D721Med (cell line): ENCODE measurements at regions not wholly inside any gene's neighbourhood (a gene's known extent, or its start where the extent isn't known, plus 50 kb on each side); places are given as distances from the start of the nearest gene placed in this dataset.

ENCODE experiments used
- DNase-seq: peaks from one replicate; pipeline ENCODE4 v3.0.0; 2011; ENCODE audit warnings: low spot score; ENCODE audit not compliant: insufficient read length
- FAIRE-seq: peaks from 2 replicates; lab custom pipeline; 2011; peaks lifted over from hg19 to GRCh38; lab: Jason Lieb, UNC
- TF ChIP-seq, protein P1 (sequence below): IDR thresholded peaks from 2 replicates; pipeline ENCODE4 v1.5.1; 2012; ENCODE audit warnings: mild to moderate bottlenecking, control low read depth; ENCODE audit not compliant: insufficient read depth; ENCODE audit errors: missing control alignments

DNA sequence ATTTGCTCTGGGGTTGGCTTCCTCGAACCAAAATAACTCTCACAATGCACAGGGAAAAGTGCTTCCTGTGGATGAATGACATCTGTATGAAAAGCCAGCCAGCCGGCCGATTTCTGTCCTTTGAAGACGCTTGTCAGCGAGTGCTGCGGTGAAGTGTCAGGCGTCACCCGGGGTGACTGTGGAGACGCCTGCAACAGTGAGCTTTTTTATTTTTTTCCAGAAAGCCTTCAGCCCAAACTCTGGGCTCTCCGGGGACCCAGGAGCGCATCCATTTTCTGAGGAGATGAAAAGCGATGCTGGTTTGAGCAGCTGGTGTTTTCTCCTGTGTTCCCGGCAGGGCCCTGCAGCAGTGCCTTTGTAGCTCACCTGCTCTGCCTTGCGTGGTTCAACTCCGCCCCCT, 147.9 kb upstream of the MYL2 start:
- no peak for FAIRE-seq
- DNase-seq = no peak
- TF ChIP-seq, protein P1, sequence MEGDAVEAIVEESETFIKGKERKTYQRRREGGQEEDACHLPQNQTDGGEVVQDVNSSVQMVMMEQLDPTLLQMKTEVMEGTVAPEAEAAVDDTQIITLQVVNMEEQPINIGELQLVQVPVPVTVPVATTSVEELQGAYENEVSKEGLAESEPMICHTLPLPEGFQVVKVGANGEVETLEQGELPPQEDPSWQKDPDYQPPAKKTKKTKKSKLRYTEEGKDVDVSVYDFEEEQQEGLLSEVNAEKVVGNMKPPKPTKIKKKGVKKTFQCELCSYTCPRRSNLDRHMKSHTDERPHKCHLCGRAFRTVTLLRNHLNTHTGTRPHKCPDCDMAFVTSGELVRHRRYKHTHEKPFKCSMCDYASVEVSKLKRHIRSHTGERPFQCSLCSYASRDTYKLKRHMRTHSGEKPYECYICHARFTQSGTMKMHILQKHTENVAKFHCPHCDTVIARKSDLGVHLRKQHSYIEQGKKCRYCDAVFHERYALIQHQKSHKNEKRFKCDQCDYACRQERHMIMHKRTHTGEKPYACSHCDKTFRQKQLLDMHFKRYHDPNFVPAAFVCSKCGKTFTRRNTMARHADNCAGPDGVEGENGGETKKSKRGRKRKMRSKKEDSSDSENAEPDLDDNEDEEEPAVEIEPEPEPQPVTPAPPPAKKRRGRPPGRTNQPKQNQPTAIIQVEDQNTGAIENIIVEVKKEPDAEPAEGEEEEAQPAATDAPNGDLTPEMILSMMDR = no peak

DNA sequence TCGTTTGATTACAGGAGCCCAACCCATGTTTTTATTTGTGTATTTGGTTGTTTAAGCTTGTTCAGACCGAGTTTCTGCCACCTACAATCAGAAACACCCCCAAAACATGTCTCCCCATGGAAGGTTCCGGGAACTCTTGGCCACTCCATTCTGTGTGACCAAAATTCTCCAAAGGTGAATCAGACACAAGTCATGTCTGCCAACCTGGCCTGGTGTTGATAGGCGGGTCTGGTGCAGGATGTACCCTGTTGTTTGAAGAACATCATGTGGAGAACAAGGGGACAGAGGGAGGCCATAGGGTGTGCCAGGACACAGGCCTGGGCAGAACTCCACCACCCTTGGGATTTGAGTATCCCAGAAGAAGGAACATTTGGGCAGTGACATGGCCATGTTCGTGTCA, 147.1 kb upstream of the MYL2 start:
- FAIRE-seq (no peak), DNase-seq (no peak)
- TF ChIP-seq, protein P1 = no peak

DNA sequence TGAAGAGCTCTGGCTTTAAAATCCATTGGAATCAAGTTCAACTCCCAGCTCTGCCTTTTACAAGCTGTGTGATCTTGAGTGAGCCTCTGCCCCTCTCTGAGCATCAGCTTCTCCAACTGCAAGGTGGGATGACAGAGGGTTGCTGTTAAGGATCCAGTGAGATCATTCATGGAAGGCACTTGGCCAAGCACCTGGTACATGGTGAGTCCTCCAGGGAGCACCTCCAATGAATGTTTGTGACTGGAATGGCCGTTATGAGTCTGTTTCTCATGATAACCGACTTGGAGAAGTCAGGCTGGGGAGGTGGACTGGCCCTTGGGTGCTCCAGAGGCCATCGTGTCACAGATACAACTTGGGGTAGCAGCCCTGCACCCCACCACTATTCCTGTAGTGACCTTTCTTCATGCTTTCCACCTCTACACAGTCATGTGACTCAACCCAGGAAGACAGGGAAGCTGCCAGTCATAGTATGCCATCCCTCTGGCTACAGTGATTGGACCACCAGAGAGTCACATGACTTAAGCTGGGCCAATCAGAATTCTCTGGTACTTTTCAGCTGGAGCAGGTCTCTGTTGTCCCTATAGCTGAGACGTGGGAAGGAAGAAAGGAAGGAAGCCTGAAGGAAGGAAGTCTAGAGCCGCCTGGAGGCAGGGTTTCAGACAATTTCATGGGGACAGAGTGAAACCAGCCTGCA, 146.5 kb upstream of the MYL2 start:
- DNase-seq (no peak), FAIRE-seq (no peak)
- TF ChIP-seq, protein P1 = no peak

DNA sequence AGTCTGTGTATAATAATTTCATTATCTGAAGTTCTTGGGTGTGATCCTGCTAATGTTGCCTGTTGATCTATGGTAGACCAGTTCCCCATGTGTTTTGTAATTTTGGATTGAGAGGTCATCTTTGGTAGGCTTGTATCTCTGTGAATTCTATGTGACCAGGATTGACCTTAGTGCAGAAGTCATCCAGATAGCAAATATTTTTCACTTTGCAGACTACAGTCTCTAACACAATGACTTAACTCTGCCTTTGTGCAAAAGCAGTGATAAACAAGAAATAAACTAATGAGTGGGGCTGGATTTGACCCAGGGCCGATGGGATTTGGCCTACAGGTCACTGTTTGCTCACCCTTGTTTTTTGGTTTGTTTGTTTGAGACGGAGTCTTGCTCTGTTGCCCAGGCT, 144.6 kb upstream of the MYL2 start:
- FAIRE-seq (no peak), DNase-seq (no peak)
- TF ChIP-seq, protein P1 = no peak

DNA sequence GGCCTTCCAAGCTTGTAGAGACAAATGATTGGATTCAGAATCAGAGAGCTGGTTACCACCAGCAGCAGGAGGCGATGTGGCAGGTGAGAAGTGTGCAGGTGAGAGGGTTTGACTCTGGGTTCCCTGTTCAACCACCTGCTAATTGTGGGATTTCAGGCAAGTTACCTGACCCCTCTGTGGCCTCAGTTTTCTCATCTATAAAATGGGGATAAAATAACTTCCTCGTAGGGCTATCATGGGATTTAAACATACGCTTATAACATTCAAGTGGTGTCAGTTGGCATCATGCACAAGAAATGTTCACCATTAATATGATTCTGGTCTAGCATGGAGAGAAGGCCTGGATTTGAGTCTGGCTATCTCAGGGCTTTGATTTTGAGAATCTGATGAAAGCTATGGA, 143.8 kb upstream of the MYL2 start:
- FAIRE-seq (no peak), DNase-seq (no peak)
- TF ChIP-seq, protein P1 = no peak

DNA sequence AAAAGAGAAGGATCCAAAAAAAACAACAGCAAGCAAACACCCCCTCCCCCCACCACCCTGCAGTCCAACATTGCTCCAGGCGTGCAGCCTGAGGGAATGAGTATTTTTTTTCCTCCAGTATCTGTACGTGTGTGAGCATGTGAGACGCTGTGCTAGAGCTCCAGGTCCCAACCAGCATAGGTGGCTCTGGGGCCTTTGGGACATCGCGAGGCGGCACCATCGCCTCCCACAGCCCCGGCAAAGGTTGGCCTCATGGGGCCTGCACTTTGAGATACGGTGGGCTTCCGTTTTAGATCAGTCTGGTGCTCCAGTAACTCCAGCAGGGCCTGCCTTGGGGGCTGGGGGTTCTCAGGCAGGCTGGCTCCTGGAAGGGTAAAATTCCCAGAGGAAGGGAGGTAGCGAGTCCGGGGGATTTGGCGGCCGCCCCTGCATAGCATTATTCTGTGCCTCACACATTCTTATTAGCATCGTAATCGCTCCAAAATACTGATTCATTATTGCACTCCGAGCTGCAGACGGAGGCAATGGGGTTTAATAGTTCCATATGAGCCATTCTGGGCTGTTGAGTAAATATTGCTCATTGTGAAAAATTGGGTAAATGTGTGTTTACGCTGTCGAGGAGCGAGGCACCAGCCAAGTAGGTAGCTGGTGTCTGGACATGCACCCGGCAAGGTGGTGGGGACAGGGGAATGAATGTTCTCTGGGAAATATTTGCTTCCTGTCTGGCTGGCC, 143.1 kb upstream of the MYL2 start:
- TF ChIP-seq, protein P1 = no peak
- DNase-seq (no peak), FAIRE-seq (no peak)
